Activated T-helper 1 cell treated with anti-CD3 and anti-CD28 coated beads, Interleukin-12 subunit alpha, Interleukin-12 subunit beta, Interleukin-2, Interleukin-4 antibody, amounts not matched to agents 30 ng/mL and 10 ng/mL and 1 ng/mL, durations not matched to agents 14 hours and 24 hours and 36 hours (primary cell): ENCODE measurements at regions not wholly inside any gene's neighbourhood (a gene's known extent, or its start where the extent isn't known, plus 50 kb on each side); places are given as distances from the start of the nearest gene placed in this dataset.
"Not testable (repeated sequence)": the region's sequence is repeated elsewhere in the genome, so short reads cannot be mapped to it uniquely, and the experiment has no call there.

Experiments used
- DNase-seq: peaks from one replicate; pipeline ENCODE4 v3.0.0; 2021; ENCODE audit warnings: low spot score
- H3K27ac Mint-ChIP-seq: one replicate; pipeline ENCODE4 v1.8.0; 2021; ENCODE audit warnings: mild to moderate bottlenecking, mixed read lengths
- H3K27me3 Mint-ChIP-seq: one replicate; pipeline ENCODE4 v1.8.0; 2022; ENCODE audit warnings: mild to moderate bottlenecking, moderate library complexity, mixed read lengths; ENCODE audit not compliant: insufficient read depth
- H3K36me3 Mint-ChIP-seq: one replicate; pipeline ENCODE4 v1.8.0; 2021; ENCODE audit warnings: low read depth, mixed read lengths
- H3K4me1 Mint-ChIP-seq: one replicate; pipeline ENCODE4 v1.8.0; 2021; ENCODE audit warnings: low read depth, mixed read lengths
- H3K4me3 Mint-ChIP-seq: one replicate; pipeline ENCODE4 v1.8.0; 2021; ENCODE audit warnings: mild to moderate bottlenecking, moderate library complexity, mixed read lengths
- H3K9me3 Mint-ChIP-seq: one replicate; pipeline ENCODE4 v1.8.0; 2021; ENCODE audit warnings: mixed read lengths
- intact Hi-C: fragments of 100-400 bp; cut with micrococcal nuclease; formaldehyde crosslinking; loops from one replicate; pipeline ENCODE4 v1.15.1; 2024

- DNase-seq, H3K36me3 Mint-ChIP-seq, H3K27ac Mint-ChIP-seq, H3K4me3 Mint-ChIP-seq, intact Hi-C loops, H3K9me3 Mint-ChIP-seq, H3K4me1 Mint-ChIP-seq, H3K27me3 Mint-ChIP-seq: not testable (repeated sequence)
These were observed 337.1 kb downstream of the FAT4 start for GRCh38 chr4:125651707-125652357.

- no peaks in the 10 kb centered on the region for H3K4me1 Mint-ChIP-seq
- no peaks in the 10 kb centered on the region for H3K36me3 Mint-ChIP-seq
- intact Hi-C loops, result no loop called here
- H3K9me3 Mint-ChIP-seq, result no peaks in the 10 kb centered on the region
- H3K27me3 Mint-ChIP-seq, result no peaks in the 10 kb centered on the region
- no peak overlapping the region for H3K27ac Mint-ChIP-seq
- DNase-seq, result no peak
- H3K4me3 Mint-ChIP-seq, result no peak overlapping the region
These were observed 344.0 kb downstream of the FAT4 start for GRCh38 chr4:125658773-125659172.

GRCh38 chr4:125663896-125664767 lies 349.4 kb downstream of the FAT4 start:
- intact Hi-C loops, result no loop called here
- no peaks in the 10 kb centered on the region for H3K36me3 Mint-ChIP-seq
- H3K4me3 Mint-ChIP-seq, result no peak overlapping the region
- H3K4me1 Mint-ChIP-seq, result no peaks in the 10 kb centered on the region
- H3K9me3 Mint-ChIP-seq, result no peaks in the 10 kb centered on the region
- DNase-seq, result no peak
- no peak overlapping the region for H3K27ac Mint-ChIP-seq
- H3K27me3 Mint-ChIP-seq, result no peaks in the 10 kb centered on the region

- Mint-ChIP-seq H3K4me3 (no peak overlapping the region), H3K27ac (no peak overlapping the region), H3K9me3 (no peaks in the 10 kb centered on the region), H3K36me3 (no peaks in the 10 kb centered on the region), H3K27me3 (no peaks in the 10 kb centered on the region), H3K4me1 (no peaks in the 10 kb centered on the region)
- DNase-seq, result no peak
- intact Hi-C loops, result no loop called here
These were observed 351.9 kb downstream of the FAT4 start for GRCh38 chr4:125666635-125667034.

GRCh38 chr4:125676156-125676555 lies 361.4 kb downstream of the FAT4 start:
- H3K27me3 Mint-ChIP-seq, result no peaks in the 10 kb centered on the region
- H3K4me3 Mint-ChIP-seq, result no peak overlapping the region
- no peaks in the 10 kb centered on the region for H3K9me3 Mint-ChIP-seq
- DNase-seq, result no peak
- no peaks in the 10 kb centered on the region for H3K4me1 Mint-ChIP-seq
- intact Hi-C loops, result no loop called here
- H3K27ac Mint-ChIP-seq, result no peak overlapping the region
- H3K36me3 Mint-ChIP-seq, result no peaks in the 10 kb centered on the region

- Mint-ChIP-seq H3K9me3 (no peaks in the 10 kb centered on the region), H3K27me3 (no peaks in the 10 kb centered on the region), H3K4me1 (no peaks in the 10 kb centered on the region), H3K36me3 (no peaks in the 10 kb centered on the region), H3K4me3 (no peak overlapping the region), H3K27ac (no peak overlapping the region)
- DNase-seq, result no peak
- intact Hi-C loops, result no loop called here
These were observed 361.8 kb downstream of the FAT4 start for GRCh38 chr4:125676583-125676982.

GRCh38 chr4:125677665-125678307 lies 363.0 kb downstream of the FAT4 start:
- Mint-ChIP-seq H3K36me3 (no peaks in the 10 kb centered on the region), H3K27ac (no peak overlapping the region), H3K27me3 (no peaks in the 10 kb centered on the region), H3K9me3 (no peaks in the 10 kb centered on the region), H3K4me1 (no peaks in the 10 kb centered on the region), H3K4me3 (no peak overlapping the region)
- DNase-seq, result no peak
- intact Hi-C loops, result no loop called here

- DNase-seq, result no peak
- H3K4me1 Mint-ChIP-seq, result no peaks in the 10 kb centered on the region
- H3K9me3 Mint-ChIP-seq, result no peaks in the 10 kb centered on the region
- no peak overlapping the region for H3K4me3 Mint-ChIP-seq
- H3K27ac Mint-ChIP-seq, result no peak overlapping the region
- intact Hi-C loops, result no loop called here
- H3K36me3 Mint-ChIP-seq, result no peaks in the 10 kb centered on the region
- H3K27me3 Mint-ChIP-seq, result no peaks in the 10 kb centered on the region
These were observed 365.2 kb downstream of the FAT4 start for GRCh38 chr4:125679989-125680388.

- Mint-ChIP-seq H3K27me3 (no peaks in the 10 kb centered on the region), H3K36me3 (no peaks in the 10 kb centered on the region), H3K27ac (no peak overlapping the region), H3K4me3 (no peak overlapping the region), H3K4me1 (no peaks in the 10 kb centered on the region), H3K9me3 (no peaks in the 10 kb centered on the region)
- intact Hi-C loops, result no loop called here
- no peak for DNase-seq
These were observed 366.5 kb downstream of the FAT4 start for GRCh38 chr4:125681240-125681639.

- DNase-seq, result no peak
- Mint-ChIP-seq H3K4me3 (no peak overlapping the region), H3K9me3 (no peaks in the 10 kb centered on the region)
These were observed 368.0 kb downstream of the FAT4 start for GRCh38 chr4:125682730-125683129.

GRCh38 chr4:125688841-125689240 lies 374.1 kb downstream of the FAT4 start:
- Mint-ChIP-seq H3K9me3 (no peaks in the 10 kb centered on the region), H3K27me3 (no peaks in the 10 kb centered on the region), H3K4me3 (no peak overlapping the region), H3K36me3 (no peaks in the 10 kb centered on the region), H3K27ac (no peak overlapping the region), H3K4me1 (no peaks in the 10 kb centered on the region)
- no peak for DNase-seq
- intact Hi-C loops, result no loop called here

More at GRCh38 chr4:125682730-125683129, 368.0 kb downstream of the FAT4 start:
- no peaks in the 10 kb centered on the region for H3K27me3 Mint-ChIP-seq
- H3K4me1 Mint-ChIP-seq, result no peaks in the 10 kb centered on the region
- H3K36me3 Mint-ChIP-seq, result no peaks in the 10 kb centered on the region
- intact Hi-C loops, result no loop called here
- H3K27ac Mint-ChIP-seq, result no peak overlapping the region

- Mint-ChIP-seq H3K27ac (no peak overlapping the region), H3K9me3 (no peaks in the 10 kb centered on the region), H3K4me1 (no peaks in the 10 kb centered on the region), H3K27me3 (no peaks in the 10 kb centered on the region), H3K36me3 (no peaks in the 10 kb centered on the region), H3K4me3 (no peak overlapping the region)
- DNase-seq, result no peak
- intact Hi-C loops, result no loop called here
These were observed 375.1 kb downstream of the FAT4 start for GRCh38 chr4:125689805-125690204.

- Mint-ChIP-seq H3K4me3 (no peak overlapping the region), H3K9me3 (peaks cover 4% of the 10 kb centered on the region), H3K27ac (no peak overlapping the region), H3K4me1 (no peaks in the 10 kb centered on the region), H3K36me3 (no peaks in the 10 kb centered on the region), H3K27me3 (no peaks in the 10 kb centered on the region)
- DNase-seq, result no peak
- intact Hi-C loops, result no loop called here
These were observed 378.5 kb downstream of the FAT4 start for GRCh38 chr4:125693228-125693627.
